ENCODE measurements at regions not wholly inside any gene's neighbourhood (a gene's known extent, or its start where the extent isn't known, plus 50 kb on each side); places are given as distances from the start of the nearest gene placed in this dataset.

DNA sequence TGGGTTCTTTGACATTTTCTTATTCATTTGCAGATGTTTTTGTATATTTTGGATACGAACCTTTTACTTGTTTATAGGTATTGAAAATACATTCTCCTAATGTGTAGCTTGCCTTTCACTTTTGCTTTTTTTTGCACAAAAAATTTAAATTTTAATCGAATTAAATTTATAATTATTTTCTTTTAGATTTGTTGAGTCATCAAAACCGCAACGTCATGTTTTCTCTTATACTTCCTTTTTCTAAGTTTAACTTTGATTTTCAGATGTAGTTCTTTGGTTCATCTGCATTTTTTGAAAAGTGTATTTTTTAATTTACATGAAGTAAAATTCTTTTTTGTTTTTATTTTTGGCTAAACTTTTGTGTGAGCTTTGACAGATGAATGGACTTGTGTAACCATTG, 243.7 kb upstream of the DPYD start:
- TF ChIP-seq, protein P1, sequence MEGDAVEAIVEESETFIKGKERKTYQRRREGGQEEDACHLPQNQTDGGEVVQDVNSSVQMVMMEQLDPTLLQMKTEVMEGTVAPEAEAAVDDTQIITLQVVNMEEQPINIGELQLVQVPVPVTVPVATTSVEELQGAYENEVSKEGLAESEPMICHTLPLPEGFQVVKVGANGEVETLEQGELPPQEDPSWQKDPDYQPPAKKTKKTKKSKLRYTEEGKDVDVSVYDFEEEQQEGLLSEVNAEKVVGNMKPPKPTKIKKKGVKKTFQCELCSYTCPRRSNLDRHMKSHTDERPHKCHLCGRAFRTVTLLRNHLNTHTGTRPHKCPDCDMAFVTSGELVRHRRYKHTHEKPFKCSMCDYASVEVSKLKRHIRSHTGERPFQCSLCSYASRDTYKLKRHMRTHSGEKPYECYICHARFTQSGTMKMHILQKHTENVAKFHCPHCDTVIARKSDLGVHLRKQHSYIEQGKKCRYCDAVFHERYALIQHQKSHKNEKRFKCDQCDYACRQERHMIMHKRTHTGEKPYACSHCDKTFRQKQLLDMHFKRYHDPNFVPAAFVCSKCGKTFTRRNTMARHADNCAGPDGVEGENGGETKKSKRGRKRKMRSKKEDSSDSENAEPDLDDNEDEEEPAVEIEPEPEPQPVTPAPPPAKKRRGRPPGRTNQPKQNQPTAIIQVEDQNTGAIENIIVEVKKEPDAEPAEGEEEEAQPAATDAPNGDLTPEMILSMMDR (IDR thresholded peaks at IDR 0.05): no peak
- TF ChIP-seq EZH2 (IDR thresholded peaks at IDR 0.05) (no peak), EZH2phosphoT487 (IDR thresholded peaks at IDR 0.05) (no peak)

Measured in neural progenitor cell (in vitro differentiated cells).